Breast epithelium (tissue), 4 donors: ENCODE measurements at regions not wholly inside any gene's neighbourhood (a gene's known extent, or its start where the extent isn't known, plus 50 kb on each side); places are given as distances from the start of the nearest gene placed in this dataset.

Experiments used
- DNase-seq, 2 donors: peaks; one replicate each; pipeline ENCODE4 v3.0.0-alpha.2; 2019; ENCODE audit warnings: low spot score in 2 of 2
- H3K27ac ChIP-seq, 2 donors: fragments of 200-600 bp; sonication (generic) in 1 of 2; one replicate each; pipeline ENCODE4 v1.5.1; 2016 to 2019; ENCODE audit warnings: mild to moderate bottlenecking in 1 of 2
- H3K27me3 ChIP-seq, 2 donors: fragments of 200-600 bp; sonication (generic) in 1 of 2; one replicate each; pipeline versions ENCODE4 v1.5.1 to v1.6.0; 2017 to 2019; ENCODE audit warnings: control low read depth in 1 of 2, mild to moderate bottlenecking in 1 of 2
- H3K36me3 ChIP-seq: fragments of 200-600 bp; one replicate; pipeline ENCODE4 v1.5.1; 2019
- H3K4me1 ChIP-seq, 2 donors: fragments of 200-600 bp; sonication (generic); one replicate each; pipeline ENCODE4 v1.5.1; 2016 to 2019; ENCODE audit warnings: control low read depth in 1 of 2
- H3K4me3 ChIP-seq, 3 donors: fragments of 200-600 bp; sonication (generic); 1 replicate in 2 of 3; 2 replicates in 1 of 3; pipeline ENCODE4 v1.5.1; 2016 to 2019; ENCODE audit warnings: mild to moderate bottlenecking in 3 of 3, moderate library complexity in 2 of 3
- H3K9me3 ChIP-seq, 2 donors: fragments of 200-600 bp; sonication (generic) in 1 of 2; one replicate each; pipeline ENCODE4 v1.5.1; 2016 to 2019; ENCODE audit warnings: control low read depth in 1 of 2
- CTCF ChIP-seq, 3 donors: fragments of 450-650 bp; IDR thresholded peaks; one replicate each; pipeline ENCODE4 v1.5.1; 2016 to 2017; ENCODE audit warnings: antibody characterized with exemption in 3 of 3, mild to moderate bottlenecking in 3 of 3, moderate library complexity in 3 of 3
- POLR2A ChIP-seq: fragments of 450-650 bp; IDR thresholded peaks from one replicate; pipeline ENCODE4 v1.6.1; 2016; ENCODE audit warnings: antibody characterized with exemption, mild to moderate bottlenecking, moderate library complexity
- POLR2AphosphoS5 ChIP-seq, 3 donors: sonication (generic); formaldehyde crosslinking; IDR thresholded peaks; one replicate each; pipeline ENCODE4 v1.6.1; 2017; ENCODE audit warnings: antibody characterized with exemption in 3 of 3
- intact Hi-C: fragments of 100-400 bp; cut with DNase I; formaldehyde crosslinking; loops from one replicate; pipeline ENCODE4 v1.15.1; 2023; ENCODE audit warnings: low total_unique reads

DNA sequence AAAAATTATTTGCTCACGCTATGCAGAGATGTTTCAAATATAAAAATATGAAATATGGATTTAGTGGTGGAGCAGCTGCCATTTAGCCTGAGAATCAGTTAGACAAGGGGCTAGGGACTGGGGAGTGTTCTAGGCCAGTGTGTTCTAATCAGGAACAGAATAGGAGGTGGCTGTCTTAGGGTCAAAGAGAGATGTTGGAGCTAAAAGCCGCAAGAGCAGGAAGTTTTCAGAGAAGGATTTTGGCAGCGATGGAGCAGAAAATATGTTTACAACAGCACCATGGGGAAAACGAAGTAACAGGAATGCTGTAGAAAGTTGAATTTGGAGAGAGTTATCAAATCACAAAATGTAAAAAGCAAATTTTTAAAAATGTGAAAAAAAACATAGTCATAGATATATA, 314.0 kb upstream of the SEMA3A start:
- DNase-seq, result no peak
- Histone ChIP-seq H3K4me3 (no peak overlapping the region), H3K36me3 (no peaks in the 10 kb centered on the region), H3K4me1 (no peaks in the 10 kb centered on the region), H3K27me3 (no peaks in the 10 kb centered on the region), H3K27ac (no peak overlapping the region), H3K9me3 (no peaks in the 10 kb centered on the region)
- TF ChIP-seq POLR2A (no peak), CTCF (IDR thresholded peaks at IDR 0.05) (no peak), POLR2AphosphoS5 (IDR thresholded peaks at IDR 0.05) (no peak)
- intact Hi-C loops, result no loop called here

DNA sequence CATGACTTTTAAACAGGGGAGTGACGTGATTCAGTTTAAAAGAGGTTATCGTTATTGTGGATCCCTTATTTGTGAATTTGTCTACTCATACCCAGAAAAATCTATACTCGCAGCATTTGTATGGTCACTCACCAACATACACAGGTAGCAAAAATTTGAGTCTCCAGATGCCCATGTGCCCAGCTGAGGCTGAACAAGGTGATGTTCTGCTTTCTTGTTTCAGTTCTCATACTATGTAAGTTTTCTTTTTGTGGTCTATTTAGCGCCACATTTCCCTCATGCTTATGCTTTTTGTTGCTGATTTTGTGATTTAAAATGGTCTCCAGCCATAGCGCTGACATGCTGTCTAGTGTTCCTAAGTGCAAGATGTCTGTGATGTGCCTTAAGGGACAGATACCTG, 312.9 kb upstream of the SEMA3A start:
- no peak overlapping the region for H3K27ac ChIP-seq
- H3K4me3 ChIP-seq, result no peak overlapping the region
- no peaks in the 10 kb centered on the region for H3K27me3 ChIP-seq
- DNase-seq, result no peak
- intact Hi-C loops, result no loop called here
- no peaks in the 10 kb centered on the region for H3K9me3 ChIP-seq
- TF ChIP-seq CTCF (IDR thresholded peaks at IDR 0.05) (no peak), POLR2AphosphoS5 (IDR thresholded peaks at IDR 0.05) (no peak), POLR2A (no peak)
- H3K4me1 ChIP-seq, result no peaks in the 10 kb centered on the region
- H3K36me3 ChIP-seq, result no peaks in the 10 kb centered on the region

- intact Hi-C loops, result no loop called here
- TF ChIP-seq POLR2AphosphoS5 (IDR thresholded peaks at IDR 0.05) (no peak), POLR2A (no peak), CTCF (IDR thresholded peaks at IDR 0.05) (no peak)
- no peak overlapping the region for H3K27ac ChIP-seq
- no peaks in the 10 kb centered on the region for H3K27me3 ChIP-seq
- no peak overlapping the region for H3K4me3 ChIP-seq
- DNase-seq, result no peak
- H3K36me3 ChIP-seq, result no peaks in the 10 kb centered on the region
- H3K9me3 ChIP-seq, result no peaks in the 10 kb centered on the region
- H3K4me1 ChIP-seq, result no peaks in the 10 kb centered on the region
Measured at GRCh38 chr7:84506151-84506550, 311.6 kb upstream of the SEMA3A start.

GRCh38 chr7:84502239-84502638, 307.6 kb upstream of the SEMA3A start:
- DNase-seq, result no peak
- Histone ChIP-seq H3K4me3 (no peak overlapping the region), H3K9me3 (no peaks in the 10 kb centered on the region), H3K4me1 (no peaks in the 10 kb centered on the region), H3K27ac (no peak overlapping the region), H3K36me3 (no peaks in the 10 kb centered on the region), H3K27me3 (no peaks in the 10 kb centered on the region)
- intact Hi-C loops, result no loop called here
- TF ChIP-seq CTCF (IDR thresholded peaks at IDR 0.05) (no peak), POLR2AphosphoS5 (IDR thresholded peaks at IDR 0.05) (no peak), POLR2A (no peak)

GRCh38 chr7:84497873-84498272, 303.3 kb upstream of the SEMA3A start:
- Histone ChIP-seq H3K9me3 (no peaks in the 10 kb centered on the region), H3K4me1 (no peaks in the 10 kb centered on the region), H3K36me3 (no peaks in the 10 kb centered on the region), H3K4me3 (no peak overlapping the region), H3K27me3 (no peaks in the 10 kb centered on the region), H3K27ac (no peak overlapping the region)
- no peak for TF ChIP-seq POLR2AphosphoS5 (IDR thresholded peaks at IDR 0.05)
- no peak for TF ChIP-seq CTCF (IDR thresholded peaks at IDR 0.05)
- TF ChIP-seq POLR2A, result no peak
- no peak for DNase-seq
- intact Hi-C loops, result no loop called here
